ENCODE measurements at regions not wholly inside any gene's neighbourhood (a gene's known extent, or its start where the extent isn't known, plus 50 kb on each side); places are given as distances from the start of the nearest gene placed in this dataset.

- no peaks in the 10 kb centered on the region for H3K36me3 ChIP-seq (ENCODE audit: control insufficient read depth, insufficient read depth, low read length)
- ATAC-seq (no peak), DNase-seq (no peak)
- H3K9me3 Mint-ChIP-seq: no peaks in the 10 kb centered on the region
- no peak overlapping the region for H3K27ac ChIP-seq (ENCODE audit: low read length)
- no peaks in the 10 kb centered on the region for H3K9me3 ChIP-seq (ENCODE audit: control insufficient read depth, insufficient read depth, low read length)
- intact Hi-C loops (cut with micrococcal nuclease): no loop called here
- H3K27me3 Mint-ChIP-seq (ENCODE audit: low read depth in 2 of 2): no peaks in the 10 kb centered on the region
- no peak overlapping the region for H3K27ac Mint-ChIP-seq
- no peak overlapping the region for H3K4me3 ChIP-seq (ENCODE audit: low read length)
- 81% methylated on average over 5 of the region's 5 CpGs for WGBS (ENCODE audit: insufficient coverage)
- no peaks in the 10 kb centered on the region for H3K36me3 Mint-ChIP-seq
- no peak overlapping the region for H3K4me3 Mint-ChIP-seq
- H3K4me1 ChIP-seq (ENCODE audit: control insufficient read depth, insufficient read depth, low read length): no peaks in the 10 kb centered on the region
- no peaks in the 10 kb centered on the region for H3K27me3 ChIP-seq (ENCODE audit: control insufficient read depth, insufficient read depth, low read length)
- H3K4me1 Mint-ChIP-seq: no peaks in the 10 kb centered on the region
- no peak for TF ChIP-seq CTCF (IDR thresholded peaks at IDR 0.05)
These were observed 80.3 kb upstream of the RET start for GRCh38 chr10:42996588-42996987.

- Mint-ChIP-seq H3K4me1 (no peaks in the 10 kb centered on the region), H3K9me3 (no peaks in the 10 kb centered on the region), H3K4me3 (no peak overlapping the region), H3K27me3 (ENCODE audit: low read depth in 2 of 2) (no peaks in the 10 kb centered on the region), H3K27ac (no peak overlapping the region), H3K36me3 (no peaks in the 10 kb centered on the region)
- Histone ChIP-seq H3K4me3 (ENCODE audit: low read length) (no peak overlapping the region), H3K36me3 (ENCODE audit: control insufficient read depth, insufficient read depth, low read length) (no peaks in the 10 kb centered on the region), H3K27ac (ENCODE audit: low read length) (no peak overlapping the region), H3K4me1 (ENCODE audit: control insufficient read depth, insufficient read depth, low read length) (no peaks in the 10 kb centered on the region), H3K27me3 (ENCODE audit: control insufficient read depth, insufficient read depth, low read length) (no peaks in the 10 kb centered on the region), H3K9me3 (ENCODE audit: control insufficient read depth, insufficient read depth, low read length) (no peaks in the 10 kb centered on the region)
- DNase-seq: no peak
- intact Hi-C loops (cut with micrococcal nuclease): no loop called here
- no peak for ATAC-seq
- 92% methylated on average over 6 of the region's 6 CpGs for WGBS (ENCODE audit: insufficient coverage)
- TF ChIP-seq CTCF (IDR thresholded peaks at IDR 0.05): no peak
These were observed 79.6 kb upstream of the RET start for GRCh38 chr10:42997151-42997848.

GRCh38 chr10:42997849-42998165 lies 79.1 kb upstream of the RET start:
- Histone ChIP-seq H3K4me3 (ENCODE audit: low read length) (no peak overlapping the region), H3K27me3 (ENCODE audit: control insufficient read depth, insufficient read depth, low read length) (no peaks in the 10 kb centered on the region), H3K27ac (ENCODE audit: low read length) (no peak overlapping the region), H3K9me3 (ENCODE audit: control insufficient read depth, insufficient read depth, low read length) (no peaks in the 10 kb centered on the region), H3K36me3 (ENCODE audit: control insufficient read depth, insufficient read depth, low read length) (no peaks in the 10 kb centered on the region), H3K4me1 (ENCODE audit: control insufficient read depth, insufficient read depth, low read length) (no peaks in the 10 kb centered on the region)
- Mint-ChIP-seq H3K4me3 (no peak overlapping the region), H3K27ac (no peak overlapping the region), H3K9me3 (no peaks in the 10 kb centered on the region), H3K27me3 (ENCODE audit: low read depth in 2 of 2) (no peaks in the 10 kb centered on the region), H3K4me1 (no peaks in the 10 kb centered on the region), H3K36me3 (no peaks in the 10 kb centered on the region)
- no peak for TF ChIP-seq CTCF (IDR thresholded peaks at IDR 0.05)
- DNase-seq (no peak), ATAC-seq (no peak)
- intact Hi-C loops (cut with micrococcal nuclease): no loop called here
- 83% methylated on average over 4 of the region's 4 CpGs for WGBS (ENCODE audit: insufficient coverage)
